Stomach (tissue), 8 donors: ENCODE measurements at regions not wholly inside any gene's neighbourhood (a gene's known extent, or its start where the extent isn't known, plus 50 kb on each side); places are given as distances from the start of the nearest gene placed in this dataset.
"Not testable (repeated sequence)": the region's sequence is repeated elsewhere in the genome, so short reads cannot be mapped to it uniquely, and the experiment has no call there.

Experiments
- DNase-seq, 2 donors: peaks; one replicate each; pipeline versions ENCODE4 v3.0.0 to v3.0.0-alpha.2; 2013 to 2019
- H3K27ac ChIP-seq, 5 donors: fragments of 200-600 bp in 4 of 5; sonication (generic) in 4 of 5; one replicate each; pipeline ENCODE4 v1.5.1; 2013 to 2019; ENCODE audit warnings: mild to moderate bottlenecking in 1 of 5, moderate library complexity in 1 of 5
- H3K27me3 ChIP-seq, 3 donors: fragments of 200-600 bp; sonication (generic); one replicate each; pipeline ENCODE4 v1.5.1; 2017 to 2019; ENCODE audit warnings: mixed run types in 1 of 3
- H3K36me3 ChIP-seq, 4 donors: fragments of 200-600 bp; sonication (generic); 1 replicate in 3 of 4; 2 replicates in 1 of 4; pipeline ENCODE4 v1.5.1; 2016 to 2019
- H3K4me1 ChIP-seq, 4 donors: fragments of 200-600 bp; sonication (generic); one replicate each; pipeline ENCODE4 v1.5.1; 2016 to 2019
- H3K4me3 ChIP-seq, 4 donors: fragments of 200-600 bp; sonication (generic) in 3 of 4; one replicate each; pipeline ENCODE4 v1.5.1; 2016 to 2019; ENCODE audit warnings: mild to moderate bottlenecking in 1 of 4
- H3K9me3 ChIP-seq, 4 donors: fragments of 200-600 bp; sonication (generic); one replicate each; pipeline ENCODE4 v1.5.1; 2016 to 2019
- EP300 ChIP-seq: sonication (generic); formaldehyde crosslinking; IDR thresholded peaks from one replicate; pipeline ENCODE4 v1.6.1; 2017; ENCODE audit warnings: antibody characterized with exemption
- POLR2A ChIP-seq, 4 donors: fragments of 450-650 bp; IDR thresholded peaks; one replicate each; pipeline ENCODE4 v1.6.1; 2016; ENCODE audit warnings: antibody characterized with exemption in 4 of 4, control low read depth in 2 of 4, mild to moderate bottlenecking in 1 of 4, moderate library complexity in 1 of 4
- POLR2AphosphoS5 ChIP-seq, 3 donors: sonication (generic); formaldehyde crosslinking; IDR thresholded peaks; one replicate each; pipeline ENCODE4 v1.6.1; 2016; ENCODE audit warnings: antibody characterized with exemption in 3 of 3
- WGBS, 5 donors: extraction: QIAGEN DNeasy Blood & Tissue Kit in 3 of 5; methylation state at CpG; one replicate each; pipeline versions ENCODE4 v1.1.5 to v1.1.7; 2013 to 2018; 5-methylcytosine and 5-hydroxymethylcytosine counted together
- intact Hi-C: fragments of 100-400 bp; cut with DNase I; formaldehyde crosslinking; loops from one replicate; pipeline ENCODE4 v1.15.1; 2023; ENCODE audit warnings: low total_unique reads
- TF ChIP-seq, protein P1 (sequence below), 7 experiments: fragments of 450-650 bp in 4 of 7; fragments of 200-600 bp in 3 of 7; sonication (generic) in 3 of 7; IDR thresholded peaks; one replicate each; pipeline ENCODE4 v1.5.1; 2016 to 2019; ENCODE audit warnings: antibody characterized with exemption in 7 of 7, control low read depth in 2 of 7, mild to moderate bottlenecking in 1 of 7
- donor health status: healthy with polysubstance abuse.
- donor health status: Bipolar disorder and iron deficiency.
- donor health status: healthy.

DNA sequence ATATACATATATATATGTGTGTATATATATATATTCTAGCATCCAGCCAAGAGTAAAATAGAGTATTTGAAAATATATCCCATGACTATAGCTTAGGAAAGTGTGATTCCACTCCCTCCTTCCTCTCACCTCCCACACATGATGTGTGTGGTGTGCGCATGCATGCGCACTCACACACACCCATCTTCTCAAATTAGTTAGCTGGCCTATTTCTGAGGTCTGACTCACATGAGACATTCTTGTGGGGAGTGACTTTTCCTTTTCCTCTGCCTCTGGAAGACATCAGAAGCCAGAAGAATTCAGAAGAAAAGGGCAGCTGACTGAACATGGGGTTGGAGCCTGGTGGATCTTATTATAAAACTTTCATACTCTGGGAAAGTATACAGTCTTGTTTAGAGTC is 793.5 kb upstream of the ZNF722 start:
- WGBS, 5 donors, result 98 to 100% (median 98%) methylated on average over 2 of the region's 2 CpGs
- Histone ChIP-seq H3K36me3 (no peaks in the 10 kb centered on the region), H3K27ac (no peak overlapping the region), H3K27me3 (no peaks in the 10 kb centered on the region), H3K9me3 (peaks cover 0 to 50% (median 20%) of the 10 kb centered on the region in 4 donors), H3K4me1 (no peaks in the 10 kb centered on the region), H3K4me3 (no peak overlapping the region)
- DNase-seq, result no peak
- TF ChIP-seq POLR2A (IDR thresholded peaks at IDR 0.05) (no peak), POLR2AphosphoS5 (IDR thresholded peaks at IDR 0.05) (no peak), EP300 (no peak)
- TF ChIP-seq, protein P1, sequence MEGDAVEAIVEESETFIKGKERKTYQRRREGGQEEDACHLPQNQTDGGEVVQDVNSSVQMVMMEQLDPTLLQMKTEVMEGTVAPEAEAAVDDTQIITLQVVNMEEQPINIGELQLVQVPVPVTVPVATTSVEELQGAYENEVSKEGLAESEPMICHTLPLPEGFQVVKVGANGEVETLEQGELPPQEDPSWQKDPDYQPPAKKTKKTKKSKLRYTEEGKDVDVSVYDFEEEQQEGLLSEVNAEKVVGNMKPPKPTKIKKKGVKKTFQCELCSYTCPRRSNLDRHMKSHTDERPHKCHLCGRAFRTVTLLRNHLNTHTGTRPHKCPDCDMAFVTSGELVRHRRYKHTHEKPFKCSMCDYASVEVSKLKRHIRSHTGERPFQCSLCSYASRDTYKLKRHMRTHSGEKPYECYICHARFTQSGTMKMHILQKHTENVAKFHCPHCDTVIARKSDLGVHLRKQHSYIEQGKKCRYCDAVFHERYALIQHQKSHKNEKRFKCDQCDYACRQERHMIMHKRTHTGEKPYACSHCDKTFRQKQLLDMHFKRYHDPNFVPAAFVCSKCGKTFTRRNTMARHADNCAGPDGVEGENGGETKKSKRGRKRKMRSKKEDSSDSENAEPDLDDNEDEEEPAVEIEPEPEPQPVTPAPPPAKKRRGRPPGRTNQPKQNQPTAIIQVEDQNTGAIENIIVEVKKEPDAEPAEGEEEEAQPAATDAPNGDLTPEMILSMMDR (IDR thresholded peaks at IDR 0.05), result no peak
- intact Hi-C loops, result no loop called here

DNA sequence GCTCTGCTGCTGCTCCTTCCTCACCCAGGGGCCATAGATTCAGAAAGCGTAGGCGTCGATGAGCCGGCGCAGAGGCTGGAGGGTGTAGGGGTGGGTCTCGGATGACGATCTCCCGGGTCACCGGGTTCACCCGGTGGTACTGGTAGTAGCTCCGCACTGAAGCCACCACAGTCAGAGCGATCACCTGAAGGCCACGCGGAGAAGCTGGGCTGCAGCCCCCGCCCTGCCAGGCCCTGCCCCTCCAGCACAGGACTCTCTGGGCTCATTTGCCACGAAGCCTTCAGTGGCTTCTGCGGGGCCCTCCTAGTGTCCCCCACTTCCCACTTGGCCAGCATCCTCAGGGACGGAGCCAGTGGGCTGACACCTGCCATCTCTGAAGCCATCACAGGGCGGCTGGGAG is 765.5 kb upstream of the ZNF722 start:
- intact Hi-C loops, DNase-seq, H3K36me3 ChIP-seq, H3K4me3 ChIP-seq, H3K27ac ChIP-seq, H3K27me3 ChIP-seq, H3K4me1 ChIP-seq: not testable (repeated sequence)
- 89 to 95% (median 93%) methylated on average over 13 to 18 of the region's 19 CpGs for whole genome bisulfite sequencing, 5 donors
- H3K9me3 ChIP-seq, result peaks cover 0 to 58% (median 40%) of the 10 kb centered on the region in 4 donors

DNA sequence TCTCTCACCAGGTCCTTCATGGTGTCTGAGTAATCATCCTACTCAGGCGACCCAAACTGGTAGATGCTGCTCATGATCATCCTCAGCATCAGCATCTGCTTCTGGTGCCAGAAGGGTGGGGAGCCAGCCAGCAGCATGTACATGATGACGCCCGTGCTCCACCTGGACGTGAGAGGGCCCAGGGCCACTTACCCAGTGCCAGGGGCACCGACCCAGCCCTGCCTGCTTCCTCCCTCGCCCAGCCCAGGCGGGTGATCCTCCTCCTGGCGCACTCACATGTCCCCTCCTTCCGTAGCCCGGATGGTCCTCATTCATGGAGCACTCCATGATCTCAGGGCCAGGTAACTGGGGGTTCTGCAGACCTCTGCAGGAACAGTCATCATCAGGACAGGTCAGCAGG is 764.8 kb upstream of the ZNF722 start:
- TF ChIP-seq POLR2AphosphoS5 (IDR thresholded peaks at IDR 0.05), result no peak
- TF ChIP-seq, protein P1 (IDR thresholded peaks at IDR 0.05), result no peak
- no peak for TF ChIP-seq POLR2A (IDR thresholded peaks at IDR 0.05)
- TF ChIP-seq EP300, result no peak
- Histone ChIP-seq H3K27me3 (no peaks in the 10 kb centered on the region), H3K4me1 (no peaks in the 10 kb centered on the region), H3K27ac (no peak overlapping the region), H3K36me3 (no peaks in the 10 kb centered on the region), H3K4me3 (no peak overlapping the region), H3K9me3 (peaks cover 0 to 62% (median 39%) of the 10 kb centered on the region in 4 donors)
- intact Hi-C loops, result no loop called here
- no peak for DNase-seq
- 81 to 100% (median 84%) methylated on average over 4 to 10 of the region's 10 CpGs for WGBS, 5 donors
